Calu3 (cell line): ENCODE measurements at regions not wholly inside any gene's neighbourhood (a gene's known extent, or its start where the extent isn't known, plus 50 kb on each side); places are given as distances from the start of the nearest gene placed in this dataset.
"Not testable (repeated sequence)": the region's sequence is repeated elsewhere in the genome, so short reads cannot be mapped to it uniquely, and the experiment has no call there.

Experiments
- BruUV-seq: library from RNA; stranded (reverse); fragments of 400-500 nt; replicated peaks from 2 replicates; lab custom pipeline; 2021; lab: Mats Ljungman, UMichigan
- CTCF ChIA-PET: fragments of 300-600 bp; sonication (Branson Sonifier 250); formaldehyde crosslinking; loops from one replicate; lab custom pipeline; 2022; ENCODE audit warnings: antibody characterized with exemption; lab: Charles Lee
- DNase-seq: peaks from one replicate; pipeline ENCODE4 v3.0.0; 2022
- H3K27ac Mint-ChIP-seq: one replicate; pipeline ENCODE4 v1.8.0; 2022; ENCODE audit warnings: mixed read lengths; ENCODE audit not compliant: unreplicated experiment
- H3K27me3 Mint-ChIP-seq: one replicate; pipeline ENCODE4 v1.8.0; 2022; ENCODE audit warnings: mixed read lengths; ENCODE audit not compliant: unreplicated experiment
- H3K36me3 Mint-ChIP-seq: one replicate; pipeline ENCODE4 v1.8.0; 2022; ENCODE audit warnings: mild to moderate bottlenecking, moderate library complexity, mixed read lengths; ENCODE audit not compliant: insufficient read depth, unreplicated experiment
- H3K4me1 Mint-ChIP-seq: one replicate; pipeline ENCODE4 v1.8.0; 2022; ENCODE audit warnings: mild to moderate bottlenecking, low read depth, mixed read lengths; ENCODE audit not compliant: unreplicated experiment
- H3K4me3 Mint-ChIP-seq: one replicate; pipeline ENCODE4 v1.8.0; 2022; ENCODE audit warnings: mild to moderate bottlenecking, low read depth, moderate library complexity, mixed read lengths; ENCODE audit not compliant: unreplicated experiment
- H3K9me3 Mint-ChIP-seq: one replicate; pipeline ENCODE4 v1.8.0; 2022; ENCODE audit warnings: low read depth, mixed read lengths; ENCODE audit not compliant: unreplicated experiment
- CTCF ChIP-seq: fragments of 200-600 bp; IDR thresholded peaks from one replicate; pipeline ENCODE4 v1.8.0; 2022; ENCODE audit warnings: antibody characterized with exemption; ENCODE audit not compliant: unreplicated experiment
- intact Hi-C: fragments of 100-400 bp; cut with micrococcal nuclease; formaldehyde crosslinking; loops from one replicate; pipeline ENCODE4 v1.10.0; 2022; ENCODE audit not compliant: unreplicated experiment

GRCh38 chr19:57031106-57031505 is 88.7 kb upstream of the USP29 start:
- CTCF ChIA-PET, result no interaction called here
- Mint-ChIP-seq H3K4me1 (no peaks in the 10 kb centered on the region), H3K4me3 (no peak overlapping the region), H3K9me3 (peaks cover 14% of the 10 kb centered on the region), H3K27ac (no peak overlapping the region), H3K36me3 (no peaks in the 10 kb centered on the region), H3K27me3 (no peaks in the 10 kb centered on the region)
- TF ChIP-seq CTCF, result no peak
- BruUV-seq, result no TSS peak
- intact Hi-C loops, result no loop called here
- no peak for DNase-seq

GRCh38 chr19:57033576-57033975 is 86.2 kb upstream of the USP29 start:
- Mint-ChIP-seq H3K4me3 (no peak overlapping the region), H3K9me3 (peaks cover 20% of the 10 kb centered on the region), H3K27ac (no peak overlapping the region), H3K36me3 (no peaks in the 10 kb centered on the region), H3K27me3 (no peaks in the 10 kb centered on the region), H3K4me1 (no peaks in the 10 kb centered on the region)
- CTCF ChIA-PET, result interaction anchor here (0.7 kb wide), 1 partner anchor 882 kb away, joined by 5 read pairs; no protein-coding TSS in a partner anchor
- no peak for DNase-seq
- intact Hi-C loops, result no loop called here
- TF ChIP-seq CTCF, result no peak
- no TSS peak for BruUV-seq

GRCh38 chr19:57034544-57034943 is 85.2 kb upstream of the USP29 start:
- Mint-ChIP-seq H3K9me3 (peaks cover 20% of the 10 kb centered on the region), H3K4me1 (no peaks in the 10 kb centered on the region), H3K27me3 (no peaks in the 10 kb centered on the region), H3K4me3 (no peak overlapping the region), H3K27ac (no peak overlapping the region), H3K36me3 (no peaks in the 10 kb centered on the region)
- DNase-seq, result no peak
- CTCF ChIA-PET, result no interaction called here
- TF ChIP-seq CTCF, result no peak
- intact Hi-C loops, result no loop called here
- no TSS peak for BruUV-seq

GRCh38 chr19:57035740-57036139 is 84.0 kb upstream of the USP29 start:
- BruUV-seq, H3K4me1 Mint-ChIP-seq, DNase-seq, H3K4me3 Mint-ChIP-seq, intact Hi-C loops, H3K27me3 Mint-ChIP-seq, H3K36me3 Mint-ChIP-seq, H3K27ac Mint-ChIP-seq: not testable (repeated sequence)
- CTCF ChIA-PET, result interaction anchor here (0.6 kb wide), 1 partner anchor 427 kb away, joined by 3 read pairs; no protein-coding TSS in a partner anchor
- H3K9me3 Mint-ChIP-seq, result peaks cover 26% of the 10 kb centered on the region

DNA sequence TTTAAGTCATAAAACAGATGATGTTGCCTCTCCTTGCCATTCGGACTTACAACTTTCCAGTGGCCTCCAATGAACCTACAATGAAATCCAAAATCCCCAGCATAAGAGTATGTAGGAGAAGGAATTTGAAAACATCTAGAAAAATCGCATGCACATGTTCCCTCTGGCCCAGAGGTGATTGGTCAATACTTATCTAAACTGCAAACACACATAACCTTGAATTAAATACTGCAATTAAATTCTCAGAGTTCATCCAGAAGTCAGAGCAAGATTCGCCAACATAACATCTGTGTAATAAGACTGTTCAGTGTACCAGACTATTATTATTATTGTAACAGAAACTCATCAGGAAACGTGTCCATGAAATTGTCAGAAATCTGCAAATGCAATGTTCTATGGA is 82.2 kb upstream of the USP29 start:
- Mint-ChIP-seq H3K9me3 (peaks cover 25% of the 10 kb centered on the region), H3K4me1 (no peaks in the 10 kb centered on the region), H3K27ac (no peak overlapping the region), H3K4me3 (no peak overlapping the region), H3K27me3 (no peaks in the 10 kb centered on the region), H3K36me3 (no peaks in the 10 kb centered on the region)
- no peak for DNase-seq
- intact Hi-C loops, result no loop called here
- BruUV-seq, result no TSS peak
- TF ChIP-seq CTCF, result no peak
- CTCF ChIA-PET, result no interaction called here
